ENCODE measurements at regions not wholly inside any gene's neighbourhood (a gene's known extent, or its start where the extent isn't known, plus 50 kb on each side); places are given as distances from the start of the nearest gene placed in this dataset.

DNA sequence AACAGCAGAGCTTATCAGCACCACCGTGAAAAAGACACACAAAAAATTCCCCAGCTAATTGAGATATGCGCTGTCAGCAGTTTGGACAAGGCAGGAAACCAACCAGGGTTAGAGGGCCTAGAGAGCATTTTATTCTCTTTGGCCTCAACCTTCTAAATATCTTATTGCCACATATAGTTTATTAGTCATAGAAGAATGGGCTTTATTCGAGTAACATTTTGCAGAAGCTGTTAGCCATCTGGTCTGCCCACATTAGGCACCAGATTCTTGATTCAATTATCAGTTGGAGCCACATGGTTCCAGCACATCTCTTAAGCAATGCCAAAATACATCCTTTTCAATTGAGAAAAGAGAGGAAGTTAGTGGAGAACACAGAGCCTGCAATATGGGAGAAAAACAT, 109.9 kb upstream of the CXADR start:
- DNase-seq = no peak
- H3K4me3 ChIP-seq = no peak overlapping the region
- H3K27me3 ChIP-seq = no peaks in the 10 kb centered on the region
- H3K9me3 ChIP-seq = peaks cover 5% of the 10 kb centered on the region
- H3K36me3 ChIP-seq = no peaks in the 10 kb centered on the region

DNA sequence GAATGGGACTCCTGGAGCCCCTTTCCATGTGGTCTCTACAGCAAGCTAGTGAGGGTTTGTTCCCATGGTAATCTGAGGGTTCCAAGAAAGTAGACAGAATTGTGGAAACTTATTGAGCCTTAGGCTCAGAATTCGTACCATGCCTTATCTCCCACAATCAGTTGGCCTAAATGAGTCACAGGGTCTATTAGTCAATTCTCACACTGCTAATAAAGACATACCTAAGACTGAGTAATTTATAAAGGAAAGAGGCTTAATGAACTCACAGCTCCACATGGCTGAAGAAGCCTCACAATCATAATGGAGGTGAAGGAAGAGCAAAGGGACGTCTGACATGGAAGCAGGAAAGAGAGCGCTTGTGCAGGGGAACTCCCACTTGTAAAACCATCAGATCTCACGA, 106.6 kb upstream of the CXADR start:
- Histone ChIP-seq H3K4me3 (no peak overlapping the region), H3K36me3 (no peaks in the 10 kb centered on the region), H3K27me3 (no peaks in the 10 kb centered on the region), H3K9me3 (peaks cover 5% of the 10 kb centered on the region)
- DNase-seq = no peak

DNA sequence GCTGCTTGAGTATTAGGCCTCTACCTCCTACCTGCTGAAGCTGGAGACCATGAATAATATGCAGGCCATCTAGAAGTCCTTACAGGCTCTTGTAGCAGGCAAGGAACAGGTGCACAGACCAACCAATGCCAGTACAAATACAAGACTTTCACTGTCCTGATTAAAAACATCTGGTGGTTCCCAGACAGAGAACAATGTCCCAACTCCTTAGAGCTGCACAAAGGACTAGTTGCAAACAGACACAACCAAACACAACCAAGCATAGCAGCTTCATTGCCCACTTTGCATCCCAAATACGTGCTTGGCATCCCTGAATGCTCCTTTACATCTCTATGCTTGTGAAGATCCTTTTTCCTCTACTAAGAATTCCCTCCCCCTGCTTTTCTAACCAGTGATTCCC, 98.1 kb upstream of the CXADR start:
- no peak overlapping the region for H3K4me3 ChIP-seq
- no peak for DNase-seq
- H3K27me3 ChIP-seq = no peaks in the 10 kb centered on the region
- no peaks in the 10 kb centered on the region for H3K9me3 ChIP-seq
- no peaks in the 10 kb centered on the region for H3K36me3 ChIP-seq

DNA sequence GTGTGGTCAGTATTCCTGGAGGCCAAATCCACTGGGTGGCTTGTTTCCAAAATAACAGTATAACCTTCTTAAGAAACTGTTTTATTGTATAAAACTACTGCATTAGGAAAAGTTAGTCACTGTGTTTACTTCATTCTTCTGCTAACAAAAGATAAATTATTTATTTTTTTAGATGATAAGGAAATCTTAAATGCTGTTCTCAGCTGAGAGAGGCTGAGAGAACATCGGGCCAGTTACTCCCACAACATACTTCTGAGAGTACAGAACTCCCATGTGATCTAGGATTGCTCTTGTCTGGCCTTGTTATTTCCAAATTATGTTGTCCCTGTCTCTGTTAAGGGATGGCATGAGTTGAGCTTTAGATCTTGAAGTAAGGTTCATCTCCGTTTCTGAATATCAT, 96.7 kb upstream of the CXADR start:
- H3K4me3 ChIP-seq = no peak overlapping the region
- peak; percentile 3 for DNase-seq
- no peaks in the 10 kb centered on the region for H3K9me3 ChIP-seq
- H3K36me3 ChIP-seq = no peaks in the 10 kb centered on the region
- no peaks in the 10 kb centered on the region for H3K27me3 ChIP-seq

DNA sequence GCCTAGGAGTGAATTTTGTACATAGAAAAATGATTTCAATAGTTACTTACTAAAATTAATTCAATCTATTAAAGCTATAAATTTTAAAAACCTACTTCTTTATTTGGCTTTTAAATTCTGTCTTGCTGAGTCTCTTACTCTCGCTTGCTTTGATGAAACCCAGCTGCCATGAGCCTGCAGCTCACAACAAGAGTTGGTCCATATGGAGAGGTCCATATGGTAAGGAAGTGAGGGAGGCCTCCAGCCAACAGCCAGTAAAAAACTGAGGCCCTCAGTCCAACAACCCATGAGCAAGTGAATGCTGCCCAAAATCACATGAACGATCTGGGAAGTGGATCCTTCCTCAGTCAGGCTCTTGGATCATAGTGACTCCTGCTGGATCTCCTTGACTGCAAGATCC, 89.9 kb upstream of the CXADR start:
- no peaks in the 10 kb centered on the region for H3K36me3 ChIP-seq
- no peak for DNase-seq
- H3K4me3 ChIP-seq = no peak overlapping the region
- no peaks in the 10 kb centered on the region for H3K27me3 ChIP-seq
- H3K9me3 ChIP-seq = no peaks in the 10 kb centered on the region

DNA sequence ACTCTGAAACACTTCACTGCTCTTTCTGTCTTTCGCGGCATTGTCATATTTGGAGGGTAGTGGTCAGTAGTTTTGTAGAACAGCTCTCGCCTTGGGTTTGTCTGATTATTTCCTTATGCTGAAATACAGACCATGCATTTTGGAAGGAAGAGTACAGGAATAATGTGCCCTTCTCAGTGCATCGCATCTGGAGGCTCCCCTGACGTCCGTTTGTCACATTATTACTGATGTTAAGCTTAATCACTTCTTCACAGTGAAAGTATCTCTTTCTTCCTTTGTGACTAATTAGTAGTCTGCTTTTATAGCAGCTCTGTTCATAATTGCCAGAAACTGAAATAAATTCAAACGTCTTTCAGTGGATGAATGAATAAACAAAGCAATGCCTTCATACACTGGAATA, 85.7 kb upstream of the CXADR start:
- Histone ChIP-seq H3K9me3 (no peaks in the 10 kb centered on the region), H3K4me3 (no peak overlapping the region), H3K36me3 (no peaks in the 10 kb centered on the region), H3K27me3 (no peaks in the 10 kb centered on the region)
- DNase-seq = no peak

DNA sequence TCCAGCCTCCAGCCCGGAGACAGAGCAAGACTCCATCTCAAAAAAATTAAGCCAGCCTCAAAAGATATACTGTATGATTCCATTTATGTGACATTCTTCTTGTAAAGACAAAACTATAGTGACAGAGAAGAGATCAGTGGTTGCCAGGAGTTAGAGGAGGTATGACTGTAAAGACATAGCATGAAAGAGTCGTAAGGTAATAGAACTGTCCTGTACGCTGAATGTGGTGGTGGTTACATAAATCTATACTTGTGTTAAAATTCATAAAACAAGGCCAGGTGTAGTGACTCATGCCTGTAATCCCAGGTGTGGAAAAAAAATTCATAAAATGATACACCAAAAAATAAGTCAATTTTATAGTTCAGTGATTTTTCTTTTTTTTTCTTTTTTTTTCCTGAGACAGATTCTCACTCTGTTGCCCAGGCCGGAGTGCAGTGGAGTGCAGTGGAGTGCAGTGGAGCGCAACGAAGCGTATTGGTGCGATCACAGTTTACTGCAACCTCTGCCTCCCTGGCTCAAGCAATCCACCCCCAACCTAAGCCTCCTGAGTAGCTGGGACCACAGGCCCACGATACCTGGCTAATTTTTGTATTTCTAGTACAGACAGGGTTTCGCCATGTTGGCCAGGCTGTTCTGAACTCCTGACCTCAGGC, 84.9 kb upstream of the CXADR start:
- H3K4me3 ChIP-seq = no peak overlapping the region

DNA sequence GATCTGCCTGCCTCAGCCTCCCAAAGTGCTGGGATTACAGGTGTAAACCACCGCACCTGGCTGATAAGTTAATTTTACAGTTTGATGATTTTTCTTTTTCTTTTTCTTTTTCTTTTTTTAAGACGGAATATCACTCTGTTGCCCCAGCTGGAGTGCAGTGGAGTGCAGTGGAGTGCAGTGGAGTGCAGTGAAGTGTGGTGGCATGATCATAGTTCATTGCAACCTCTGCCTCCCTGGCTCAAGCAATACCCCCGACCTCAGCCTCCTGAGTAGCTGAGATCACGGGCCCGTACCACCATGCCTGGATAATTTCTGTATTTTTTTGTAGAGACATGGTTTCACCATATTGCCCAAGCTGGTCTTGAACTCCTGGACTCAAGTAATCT, 84.4 kb upstream of the CXADR start:
- DNase-seq = no peak
- no peak overlapping the region for H3K4me3 ChIP-seq
- H3K9me3 ChIP-seq = no peaks in the 10 kb centered on the region
- no peaks in the 10 kb centered on the region for H3K36me3 ChIP-seq
- no peaks in the 10 kb centered on the region for H3K27me3 ChIP-seq

More for the DNA sequence above, 84.9 kb upstream of the CXADR start:
- no peaks in the 10 kb centered on the region for H3K27me3 ChIP-seq
- H3K36me3 ChIP-seq = no peaks in the 10 kb centered on the region
- DNase-seq = no peak
- H3K9me3 ChIP-seq = no peaks in the 10 kb centered on the region

DNA sequence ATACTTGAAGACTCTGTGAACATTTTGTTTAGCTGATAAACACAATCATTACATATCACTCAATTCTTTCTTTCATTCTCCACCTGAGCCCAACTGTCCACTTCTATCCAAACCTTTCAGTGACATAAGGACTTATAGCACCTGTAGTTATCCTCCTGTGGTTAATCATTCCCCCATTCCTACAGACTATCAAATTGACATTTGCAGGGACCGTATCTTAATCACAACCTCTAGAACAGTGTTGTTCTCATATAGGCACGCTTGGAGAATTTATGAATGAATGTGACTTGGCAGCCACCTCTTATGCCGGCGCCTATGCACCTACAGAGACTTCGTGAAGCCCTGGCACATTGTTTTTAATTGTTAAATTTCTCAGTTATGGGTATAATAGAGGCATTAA, 83.9 kb upstream of the CXADR start:
- no peaks in the 10 kb centered on the region for H3K27me3 ChIP-seq
- no peaks in the 10 kb centered on the region for H3K36me3 ChIP-seq
- DNase-seq = no peak
- no peak overlapping the region for H3K4me3 ChIP-seq
- no peaks in the 10 kb centered on the region for H3K9me3 ChIP-seq

DNA sequence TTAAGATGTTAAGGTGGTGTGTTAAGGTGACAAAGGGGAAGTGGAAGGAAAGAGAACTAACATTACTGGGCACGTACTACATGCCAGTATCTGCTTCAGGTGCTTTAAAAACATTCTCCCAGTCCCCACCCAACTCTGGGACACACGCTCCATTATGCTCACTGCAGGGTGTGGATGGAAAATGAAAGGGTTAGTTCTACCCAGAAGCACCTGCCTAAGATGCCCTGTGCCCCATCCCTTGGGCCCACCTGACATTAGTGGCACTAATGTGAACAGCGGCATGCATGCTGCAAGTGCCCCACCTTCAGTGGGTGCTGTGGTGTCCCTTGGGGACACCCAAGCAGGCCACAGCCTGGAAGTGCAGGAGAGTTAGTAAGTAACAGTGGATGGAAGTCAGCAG, 82.9 kb upstream of the CXADR start:
- Histone ChIP-seq H3K27me3 (no peaks in the 10 kb centered on the region), H3K4me3 (no peak overlapping the region), H3K36me3 (no peaks in the 10 kb centered on the region), H3K9me3 (no peaks in the 10 kb centered on the region)
- DNase-seq = no peak

DNA sequence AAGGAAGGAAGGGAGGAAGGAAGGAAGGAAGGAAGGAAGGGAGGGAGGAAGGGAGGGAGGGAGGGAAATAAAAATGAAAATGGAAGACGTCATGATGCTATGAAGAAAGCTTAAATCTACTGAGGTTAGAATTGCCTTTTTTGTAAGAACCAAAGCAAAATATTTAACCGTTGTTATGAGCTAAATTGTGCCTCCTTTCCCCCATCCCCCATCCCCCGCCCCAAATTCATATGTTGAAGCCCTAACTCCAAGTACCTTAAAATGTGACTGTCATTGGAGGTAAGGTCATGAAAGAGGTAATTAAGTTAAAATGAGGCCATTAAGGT, 80.1 kb upstream of the CXADR start:
- Histone ChIP-seq H3K4me3 (no peak overlapping the region), H3K9me3 (no peaks in the 10 kb centered on the region), H3K27me3 (no peaks in the 10 kb centered on the region), H3K36me3 (no peaks in the 10 kb centered on the region)
- no peak for DNase-seq

DNA sequence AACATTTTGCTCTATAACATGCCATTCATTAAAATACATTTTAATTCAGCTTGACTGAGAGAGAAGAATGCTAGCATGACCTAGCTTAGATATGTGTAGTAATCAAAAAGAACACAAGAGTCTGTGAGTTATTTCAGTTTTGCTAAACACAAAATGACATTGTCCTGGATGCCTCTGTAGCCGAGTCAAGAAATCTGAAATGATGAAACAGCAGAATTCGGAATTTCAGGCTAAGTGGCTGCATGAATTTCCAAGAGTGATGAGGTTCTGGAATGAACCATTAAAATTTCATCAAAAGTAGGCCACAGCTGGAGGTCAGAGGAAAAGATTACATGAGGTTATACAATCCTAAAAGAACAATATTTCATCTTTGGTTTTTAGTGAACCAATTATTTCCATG, 79.1 kb upstream of the CXADR start:
- no peaks in the 10 kb centered on the region for H3K9me3 ChIP-seq
- H3K36me3 ChIP-seq = no peaks in the 10 kb centered on the region
- DNase-seq = no peak
- no peak overlapping the region for H3K4me3 ChIP-seq
- no peaks in the 10 kb centered on the region for H3K27me3 ChIP-seq

DNA sequence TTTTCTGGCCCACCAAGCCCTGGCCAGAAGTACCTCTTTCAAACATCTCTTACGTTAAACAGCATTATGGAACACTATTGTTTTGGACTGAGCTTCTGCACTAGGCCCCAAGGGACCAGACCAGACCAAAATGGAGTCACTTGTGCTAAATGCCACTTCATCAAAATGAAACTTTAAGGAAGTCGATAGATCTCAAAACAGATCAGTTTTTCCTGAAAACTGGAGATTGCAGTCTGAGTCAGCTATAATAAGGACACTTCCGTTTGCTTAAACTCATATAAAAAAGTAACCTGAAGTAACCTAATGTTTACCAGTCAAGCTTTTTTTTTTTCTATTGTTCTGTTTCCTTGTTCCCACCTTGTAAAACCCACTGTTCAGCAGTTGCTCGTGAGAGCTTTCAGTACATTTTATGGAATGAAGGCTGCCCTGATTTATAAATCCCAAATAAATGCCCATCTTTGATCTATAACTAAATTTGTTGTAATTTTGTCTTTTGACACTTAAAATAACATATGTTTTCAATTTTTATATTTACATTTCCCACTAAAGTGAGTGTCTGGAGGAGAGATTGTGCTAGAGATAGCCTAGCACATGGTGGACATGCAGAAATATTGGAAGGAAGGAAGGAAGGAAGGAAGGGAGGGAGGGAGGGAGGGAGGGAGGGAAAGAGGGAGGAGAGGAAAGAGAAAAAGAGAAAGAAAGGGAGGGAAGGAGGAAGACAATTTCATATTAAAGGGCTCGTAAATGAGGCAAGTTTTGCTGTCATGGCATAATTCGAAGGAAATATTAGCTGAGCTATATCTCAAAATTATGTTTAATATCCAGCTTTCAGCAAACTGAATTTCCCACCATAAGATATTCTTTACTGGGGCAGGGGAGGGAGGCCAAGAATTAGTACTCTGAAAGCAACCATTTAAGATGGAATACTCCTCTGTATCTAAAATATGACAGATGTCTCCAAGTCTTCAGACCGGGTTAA, 77.0 kb upstream of the CXADR start:
- H3K4me3 ChIP-seq = no peak overlapping the region
- H3K9me3 ChIP-seq = no peaks in the 10 kb centered on the region
- no peaks in the 10 kb centered on the region for H3K36me3 ChIP-seq
- DNase-seq = no peak
- no peaks in the 10 kb centered on the region for H3K27me3 ChIP-seq

DNA sequence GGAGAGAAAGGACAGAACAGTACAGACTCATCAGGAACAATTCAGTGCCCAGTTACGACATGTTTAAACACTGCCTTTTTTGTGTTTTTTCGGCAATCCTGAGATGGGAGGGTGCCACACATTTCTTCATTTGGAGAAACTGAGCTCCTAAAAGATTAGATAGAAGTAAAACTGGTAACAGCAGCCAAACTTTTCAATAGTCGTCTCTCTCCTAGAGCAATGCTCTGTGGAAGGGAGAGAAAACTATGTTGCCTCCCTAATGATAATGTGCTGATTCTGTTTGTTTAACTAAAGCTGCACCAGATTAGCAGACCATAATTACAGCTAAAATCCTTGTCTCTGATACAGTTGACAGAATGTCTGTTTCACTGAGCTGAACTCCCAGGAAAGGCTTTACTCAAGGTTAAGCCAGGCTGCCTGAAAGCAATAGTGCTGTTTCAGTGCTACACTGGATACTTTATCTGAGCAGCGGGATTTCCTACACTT, 76.2 kb upstream of the CXADR start:
- Histone ChIP-seq H3K4me3 (no peak overlapping the region), H3K9me3 (no peaks in the 10 kb centered on the region), H3K27me3 (no peaks in the 10 kb centered on the region), H3K36me3 (no peaks in the 10 kb centered on the region)
- no peak for DNase-seq

DNA sequence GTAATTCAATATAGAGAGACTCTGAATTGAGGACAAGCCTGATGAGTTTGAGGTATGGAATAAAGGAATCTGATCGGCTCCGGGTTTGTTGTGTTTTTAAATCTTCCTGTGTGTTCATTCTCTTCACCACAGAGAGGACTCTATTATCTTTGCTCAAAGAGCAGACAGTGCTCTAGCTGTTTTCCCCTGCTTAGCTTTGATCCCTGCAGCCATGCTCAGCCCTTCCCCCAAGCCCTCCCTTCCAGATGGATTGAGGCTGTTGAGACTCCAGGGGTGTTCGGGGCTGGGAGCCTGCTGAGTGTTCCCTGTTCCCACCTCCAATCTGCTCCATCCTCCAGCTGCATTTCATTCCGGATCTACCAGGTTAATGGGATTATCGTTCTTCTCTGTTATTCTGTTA, 74.2 kb upstream of the CXADR start:
- Histone ChIP-seq H3K4me3 (no peak overlapping the region), H3K36me3 (no peaks in the 10 kb centered on the region), H3K9me3 (no peaks in the 10 kb centered on the region), H3K27me3 (no peaks in the 10 kb centered on the region)
- DNase-seq = no peak

DNA sequence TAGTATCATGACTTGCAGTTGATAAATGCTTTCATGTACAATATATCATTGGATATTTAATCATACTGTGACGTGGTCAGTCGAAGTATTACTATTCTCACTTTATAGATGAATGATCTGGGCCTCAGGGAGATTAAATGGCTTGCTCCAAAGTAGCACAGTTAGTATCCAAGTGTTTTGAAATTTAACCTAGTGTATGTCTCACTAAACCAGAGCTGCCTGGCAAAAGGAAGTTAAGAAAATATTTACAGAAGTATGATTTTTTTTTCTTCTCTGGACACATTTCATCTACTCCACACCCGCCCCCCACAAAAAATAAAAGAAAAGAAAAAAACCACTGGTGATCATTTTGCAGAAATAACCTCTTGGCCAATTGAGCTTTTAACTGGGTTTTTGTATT, 71.9 kb upstream of the CXADR start:
- Histone ChIP-seq H3K27me3 (no peaks in the 10 kb centered on the region), H3K36me3 (no peaks in the 10 kb centered on the region), H3K4me3 (no peak overlapping the region), H3K9me3 (no peaks in the 10 kb centered on the region)
- DNase-seq = no peak

DNA sequence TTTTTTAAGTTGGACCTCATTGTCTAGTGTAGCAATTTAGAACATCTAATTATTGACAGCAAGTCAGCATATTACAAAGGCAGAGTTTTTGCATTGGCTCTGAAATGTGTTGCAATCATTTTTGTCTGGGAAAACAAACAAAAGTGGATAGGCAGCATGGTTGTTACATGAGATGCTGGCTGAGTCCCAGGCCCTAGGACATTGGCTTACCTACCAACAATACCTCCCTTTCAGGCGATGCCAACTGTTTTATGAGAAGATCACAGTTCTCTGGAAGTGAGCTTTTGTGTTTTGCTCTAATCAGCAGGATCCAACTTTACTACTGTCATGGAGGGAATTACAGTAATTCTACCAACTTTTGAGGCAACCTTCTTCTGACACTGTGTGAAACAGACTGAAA, 71.5 kb upstream of the CXADR start:
- DNase-seq = peak; percentile 16
- Histone ChIP-seq H3K36me3 (no peaks in the 10 kb centered on the region), H3K27me3 (no peaks in the 10 kb centered on the region), H3K4me3 (no peak overlapping the region), H3K9me3 (no peaks in the 10 kb centered on the region)

DNA sequence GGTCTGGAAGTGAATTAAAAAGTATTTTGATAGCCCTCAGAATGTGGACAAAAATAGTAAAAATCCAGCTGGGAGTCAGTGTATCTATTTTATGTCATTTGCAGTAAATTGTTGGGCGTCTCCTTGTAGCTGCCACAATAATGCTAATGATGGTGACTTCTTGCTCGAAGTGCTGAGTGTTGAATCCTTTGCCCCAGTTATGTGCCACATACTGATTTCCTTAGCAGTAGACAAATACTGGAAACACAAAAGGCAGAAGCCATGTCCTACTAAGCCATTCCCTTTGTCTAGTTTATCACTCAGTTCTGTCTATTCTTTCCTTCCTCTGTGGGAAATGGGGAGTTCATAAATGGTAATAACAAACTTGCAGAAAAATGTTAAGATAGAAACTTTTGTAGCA, 70.7 kb upstream of the CXADR start:
- H3K4me3 ChIP-seq = no peak overlapping the region
- H3K9me3 ChIP-seq = no peaks in the 10 kb centered on the region
- H3K27me3 ChIP-seq = no peaks in the 10 kb centered on the region
- no peak for DNase-seq
- no peaks in the 10 kb centered on the region for H3K36me3 ChIP-seq

All from MG63 (cell line).